HL-60 (cell line): ENCODE measurements at regions not wholly inside any gene's neighbourhood (a gene's known extent, or its start where the extent isn't known, plus 50 kb on each side); places are given as distances from the start of the nearest gene placed in this dataset.
"Not testable (repeated sequence)": the region's sequence is repeated elsewhere in the genome, so short reads cannot be mapped to it uniquely, and the experiment has no call there.

ENCODE experiments used
- DNase-seq, 2 experiments: peaks; one replicate each; pipeline ENCODE4 v3.0.0-alpha.2; 2010 to 2020; ENCODE audit warnings: low read depth in 1 of 2, low spot score in 1 of 2
- H3K27ac ChIP-seq: fragments of 250-450 bp; sonication (Bioruptor Pico); replicated peaks from 2 replicates; pipeline ENCODE4 v1.5.1; 2020; ENCODE audit warnings: mild to moderate bottlenecking, moderate library complexity
- H3K27me3 ChIP-seq: fragments of 250-450 bp; sonication (Bioruptor Pico); 2 replicates; pipeline ENCODE4 v1.5.1; 2021; ENCODE audit warnings: mild to moderate bottlenecking, moderate library complexity; ENCODE audit not compliant: insufficient read depth, poor library complexity, severe bottlenecking
- H3K4me3 ChIP-seq: replicated peaks from 2 replicates; pipeline ENCODE4 v1.5.1; 2011; ENCODE audit warnings: mild to moderate bottlenecking, control low read depth, low read length; ENCODE audit not compliant: insufficient read depth
- GABPA ChIP-seq: IDR thresholded peaks from 2 replicates; pipeline ENCODE4 v1.6.1; 2012; ENCODE audit warnings: low read depth
- POLR2AphosphoS5 ChIP-seq: IDR thresholded peaks from 2 replicates; pipeline ENCODE4 v1.6.1; 2012; ENCODE audit warnings: low read depth
- SPI1 ChIP-seq: IDR thresholded peaks from 2 replicates; pipeline ENCODE4 v1.6.1; 2012; ENCODE audit warnings: low read depth, mild to moderate bottlenecking, borderline replicate concordance
- TF ChIP-seq, protein P1 (sequence below): IDR thresholded peaks from one replicate; pipeline ENCODE4 v1.5.1; 2011; ENCODE audit warnings: low read length, control low read depth, inconsistent platforms; ENCODE audit not compliant: insufficient read depth
- TF ChIP-seq, protein P2 (sequence below): IDR thresholded peaks from 2 replicates; pipeline ENCODE4 v1.6.1; 2012; ENCODE audit warnings: low read depth; ENCODE audit not compliant: insufficient replicate concordance

DNA sequence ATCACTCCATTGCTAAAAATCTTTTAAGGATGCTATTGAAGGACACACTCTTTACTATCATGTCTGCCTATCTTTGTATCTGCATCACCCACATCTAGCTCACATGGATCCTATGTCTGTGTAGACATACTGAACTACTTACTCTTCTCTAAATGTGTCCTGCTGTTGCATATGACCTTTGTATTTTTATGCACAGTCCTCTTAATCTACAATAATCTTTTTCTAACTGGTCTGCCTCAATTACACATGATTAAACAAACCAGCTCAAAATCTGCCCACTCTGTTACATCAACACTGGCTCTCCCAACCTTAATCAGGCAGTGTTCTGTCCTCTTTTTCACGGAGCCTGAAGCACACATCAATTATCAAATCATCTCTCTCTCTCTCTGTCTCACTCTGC lies 316.3 kb upstream of the MGAT4C start:
- no peak overlapping the region for H3K27ac ChIP-seq
- DNase-seq, result no peak
- H3K4me3 ChIP-seq, result no peak overlapping the region
- no peak for TF ChIP-seq SPI1
- TF ChIP-seq, protein P1, sequence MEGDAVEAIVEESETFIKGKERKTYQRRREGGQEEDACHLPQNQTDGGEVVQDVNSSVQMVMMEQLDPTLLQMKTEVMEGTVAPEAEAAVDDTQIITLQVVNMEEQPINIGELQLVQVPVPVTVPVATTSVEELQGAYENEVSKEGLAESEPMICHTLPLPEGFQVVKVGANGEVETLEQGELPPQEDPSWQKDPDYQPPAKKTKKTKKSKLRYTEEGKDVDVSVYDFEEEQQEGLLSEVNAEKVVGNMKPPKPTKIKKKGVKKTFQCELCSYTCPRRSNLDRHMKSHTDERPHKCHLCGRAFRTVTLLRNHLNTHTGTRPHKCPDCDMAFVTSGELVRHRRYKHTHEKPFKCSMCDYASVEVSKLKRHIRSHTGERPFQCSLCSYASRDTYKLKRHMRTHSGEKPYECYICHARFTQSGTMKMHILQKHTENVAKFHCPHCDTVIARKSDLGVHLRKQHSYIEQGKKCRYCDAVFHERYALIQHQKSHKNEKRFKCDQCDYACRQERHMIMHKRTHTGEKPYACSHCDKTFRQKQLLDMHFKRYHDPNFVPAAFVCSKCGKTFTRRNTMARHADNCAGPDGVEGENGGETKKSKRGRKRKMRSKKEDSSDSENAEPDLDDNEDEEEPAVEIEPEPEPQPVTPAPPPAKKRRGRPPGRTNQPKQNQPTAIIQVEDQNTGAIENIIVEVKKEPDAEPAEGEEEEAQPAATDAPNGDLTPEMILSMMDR, result no peak
- no peaks in the 10 kb centered on the region for H3K27me3 ChIP-seq

DNA sequence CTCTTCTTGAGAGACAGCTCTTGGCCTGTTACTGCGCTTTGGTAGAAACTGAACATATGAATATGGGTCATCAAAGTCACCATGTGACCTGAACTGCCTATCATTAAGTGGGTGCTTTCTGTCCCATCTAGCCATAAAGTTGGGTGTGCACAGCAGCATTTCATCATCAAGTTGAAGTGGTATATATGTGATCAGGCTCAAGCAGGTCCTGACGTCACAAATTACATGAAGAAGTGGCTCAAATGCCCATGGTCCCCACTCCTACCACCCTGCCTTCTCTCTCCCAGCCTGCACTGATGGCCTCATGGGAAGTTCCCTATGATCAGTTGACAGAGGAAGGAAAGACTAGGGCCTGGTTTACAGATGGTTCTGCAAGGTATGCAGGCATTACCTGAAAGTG lies 308.8 kb upstream of the MGAT4C start:
- TF ChIP-seq, protein P1, result no peak
- TF ChIP-seq, protein P2, sequence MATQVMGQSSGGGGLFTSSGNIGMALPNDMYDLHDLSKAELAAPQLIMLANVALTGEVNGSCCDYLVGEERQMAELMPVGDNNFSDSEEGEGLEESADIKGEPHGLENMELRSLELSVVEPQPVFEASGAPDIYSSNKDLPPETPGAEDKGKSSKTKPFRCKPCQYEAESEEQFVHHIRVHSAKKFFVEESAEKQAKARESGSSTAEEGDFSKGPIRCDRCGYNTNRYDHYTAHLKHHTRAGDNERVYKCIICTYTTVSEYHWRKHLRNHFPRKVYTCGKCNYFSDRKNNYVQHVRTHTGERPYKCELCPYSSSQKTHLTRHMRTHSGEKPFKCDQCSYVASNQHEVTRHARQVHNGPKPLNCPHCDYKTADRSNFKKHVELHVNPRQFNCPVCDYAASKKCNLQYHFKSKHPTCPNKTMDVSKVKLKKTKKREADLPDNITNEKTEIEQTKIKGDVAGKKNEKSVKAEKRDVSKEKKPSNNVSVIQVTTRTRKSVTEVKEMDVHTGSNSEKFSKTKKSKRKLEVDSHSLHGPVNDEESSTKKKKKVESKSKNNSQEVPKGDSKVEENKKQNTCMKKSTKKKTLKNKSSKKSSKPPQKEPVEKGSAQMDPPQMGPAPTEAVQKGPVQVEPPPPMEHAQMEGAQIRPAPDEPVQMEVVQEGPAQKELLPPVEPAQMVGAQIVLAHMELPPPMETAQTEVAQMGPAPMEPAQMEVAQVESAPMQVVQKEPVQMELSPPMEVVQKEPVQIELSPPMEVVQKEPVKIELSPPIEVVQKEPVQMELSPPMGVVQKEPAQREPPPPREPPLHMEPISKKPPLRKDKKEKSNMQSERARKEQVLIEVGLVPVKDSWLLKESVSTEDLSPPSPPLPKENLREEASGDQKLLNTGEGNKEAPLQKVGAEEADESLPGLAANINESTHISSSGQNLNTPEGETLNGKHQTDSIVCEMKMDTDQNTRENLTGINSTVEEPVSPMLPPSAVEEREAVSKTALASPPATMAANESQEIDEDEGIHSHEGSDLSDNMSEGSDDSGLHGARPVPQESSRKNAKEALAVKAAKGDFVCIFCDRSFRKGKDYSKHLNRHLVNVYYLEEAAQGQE, result no peak
- TF ChIP-seq SPI1, result no peak
- no peak for TF ChIP-seq POLR2AphosphoS5
- TF ChIP-seq GABPA, result no peak
- no peaks in the 10 kb centered on the region for H3K27me3 ChIP-seq
- no peak overlapping the region for H3K27ac ChIP-seq
- DNase-seq, result no peak
- no peak overlapping the region for H3K4me3 ChIP-seq

DNA sequence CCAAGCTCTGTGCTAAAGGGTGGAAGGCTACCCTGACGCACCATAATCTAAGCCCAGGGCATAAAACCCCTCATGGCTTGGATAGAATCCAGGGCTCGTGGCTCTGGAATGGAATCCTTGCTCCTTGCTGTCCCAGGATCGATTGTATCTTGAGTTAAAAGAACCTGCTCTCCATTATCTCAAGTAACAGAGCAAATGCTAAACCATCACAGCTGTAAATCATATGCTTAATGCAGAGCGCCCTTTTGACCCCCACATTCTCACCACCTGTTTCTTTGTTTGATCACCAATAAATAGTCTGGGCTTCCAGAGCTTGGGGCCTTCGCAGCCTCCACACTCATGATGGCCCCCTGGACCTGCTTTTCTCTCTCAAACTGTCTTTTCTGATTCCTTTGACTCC lies 299.3 kb upstream of the MGAT4C start:
- not testable (repeated sequence) for DNase-seq, H3K27ac ChIP-seq, H3K4me3 ChIP-seq, H3K27me3 ChIP-seq

DNA sequence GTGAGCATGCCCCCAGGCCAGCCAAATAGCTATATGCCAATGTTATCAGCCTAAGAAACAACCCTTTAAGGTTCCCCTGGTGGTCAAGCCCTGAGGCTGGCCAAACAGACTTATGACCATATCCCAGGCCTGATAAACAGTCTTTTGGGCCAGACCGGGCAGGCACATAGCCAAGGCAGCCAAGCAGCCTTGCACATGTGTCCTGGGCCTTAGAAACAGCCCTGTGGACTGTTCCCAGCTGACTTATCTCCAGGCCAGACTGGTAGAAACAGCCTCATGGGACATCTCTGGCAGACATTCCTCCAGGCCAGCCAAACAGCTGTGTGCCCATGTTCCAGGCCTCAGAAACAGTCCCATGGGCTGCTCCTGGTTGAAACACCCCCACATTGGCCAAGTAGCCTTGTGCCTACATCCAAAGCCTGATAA lies 295.0 kb upstream of the MGAT4C start:
- H3K27me3 ChIP-seq, result no peaks in the 10 kb centered on the region
- no peak overlapping the region for H3K4me3 ChIP-seq
- TF ChIP-seq GABPA (no peak), SPI1 (no peak), POLR2AphosphoS5 (no peak)
- TF ChIP-seq, protein P2, result no peak
- TF ChIP-seq, protein P1, result no peak
- no peak overlapping the region for H3K27ac ChIP-seq
- no peak for DNase-seq
